ENCODE measurements at regions not wholly inside any gene's neighbourhood (a gene's known extent, or its start where the extent isn't known, plus 50 kb on each side); places are given as distances from the start of the nearest gene placed in this dataset.

GRCh38 chr2:143906850-143907249 is 613.1 kb downstream of the ZEB2 start:
- no peak for DNase-seq

- no peak for DNase-seq
Measured at GRCh38 chr2:143905587-143905986, 614.3 kb downstream of the ZEB2 start.

GRCh38 chr2:143903172-143903856 is 616.6 kb downstream of the ZEB2 start:
- no peak for DNase-seq

- DNase-seq: peak in 1 of 5 experiments; percentile 16
Measured at GRCh38 chr2:143901185-143901842, 618.6 kb downstream of the ZEB2 start.

- no peak for DNase-seq
Measured at GRCh38 chr2:143899987-143900386, 619.9 kb downstream of the ZEB2 start.

- no peak for DNase-seq
Measured at GRCh38 chr2:143893371-143893770, 626.5 kb downstream of the ZEB2 start.

GRCh38 chr2:143891879-143892308 is 628.0 kb downstream of the ZEB2 start:
- no peak for DNase-seq

- no peak for DNase-seq
Measured at GRCh38 chr2:143890798-143891197, 629.1 kb downstream of the ZEB2 start.

GRCh38 chr2:143889216-143889615 is 630.7 kb downstream of the ZEB2 start:
- DNase-seq: no peak

- DNase-seq: no peak
Measured at GRCh38 chr2:143885461-143885860, 634.5 kb downstream of the ZEB2 start.

GRCh38 chr2:143881246-143881645 is 638.7 kb downstream of the ZEB2 start:
- DNase-seq: no peak

- no peak for DNase-seq
Measured at GRCh38 chr2:143877876-143878530, 641.9 kb downstream of the ZEB2 start.

GRCh38 chr2:143877056-143877455 is 642.9 kb downstream of the ZEB2 start:
- no peak for DNase-seq

- no peak for DNase-seq
Measured at GRCh38 chr2:143875295-143876233, 644.4 kb downstream of the ZEB2 start.

- DNase-seq: no peak
Measured at GRCh38 chr2:143873886-143874285, 646.0 kb downstream of the ZEB2 start.

GRCh38 chr2:143870696-143871095 is 649.2 kb downstream of the ZEB2 start:
- no peak for DNase-seq

- DNase-seq: no peak
Measured at GRCh38 chr2:143856978-143857377, 662.9 kb downstream of the ZEB2 start.

- DNase-seq: peak in 1 of 5 experiments; percentile 6
Measured at GRCh38 chr2:143852759-143853158, 667.2 kb downstream of the ZEB2 start.

GRCh38 chr2:143850084-143850483 is 669.8 kb downstream of the ZEB2 start:
- no peak for DNase-seq

GRCh38 chr2:143847257-143847656 is 672.7 kb downstream of the ZEB2 start:
- no peak for DNase-seq

GRCh38 chr2:143844986-143845385 is 674.9 kb downstream of the ZEB2 start:
- no peak for DNase-seq

- DNase-seq: no peak
Measured at GRCh38 chr2:143843686-143844085, 676.2 kb downstream of the ZEB2 start.

GRCh38 chr2:143842836-143843235 is 677.1 kb downstream of the ZEB2 start:
- no peak for DNase-seq

Data from T-helper 2 cell (primary cell).